Body of pancreas (tissue), 4 donors: ENCODE measurements at regions not wholly inside any gene's neighbourhood (a gene's known extent, or its start where the extent isn't known, plus 50 kb on each side); places are given as distances from the start of the nearest gene placed in this dataset.

Experiments used
- ATAC-seq: fragments of 150-250 bp; one replicate; pipeline ENCODE4 v1.9.1; 2016
- DNase-seq, 4 donors: peaks; one replicate each; pipeline ENCODE4 v3.0.0-alpha.2; 2019
- H3K27ac ChIP-seq, 4 donors: fragments of 200-600 bp; sonication (generic); 1 replicate in 3 of 4; 2 replicates in 1 of 4; pipeline versions ENCODE4 v1.5.1 to v1.6.1; 2016 to 2019; ENCODE audit warnings: mild to moderate bottlenecking in 1 of 4, mixed read lengths in 1 of 4, moderate library complexity in 1 of 4
- H3K27me3 ChIP-seq, 2 donors: fragments of 200-600 bp; sonication (generic); one replicate each; pipeline ENCODE4 v1.6.0; 2016; ENCODE audit warnings: mild to moderate bottlenecking in 1 of 2
- H3K36me3 ChIP-seq, 2 donors: fragments of 200-600 bp; sonication (generic); replicated peaks in 1 of 2; 2 replicates each; pipeline ENCODE4 v1.5.1; 2016; ENCODE audit warnings: low read depth in 2 of 2; ENCODE audit not compliant: insufficient read depth in 1 of 2
- H3K4me1 ChIP-seq: fragments of 200-600 bp; sonication (generic); one replicate; pipeline ENCODE4 v1.6.0; 2016
- H3K4me3 ChIP-seq, 2 donors: fragments of 200-600 bp; sonication (generic); 1 replicate in 1 of 2; 2 replicates in 1 of 2; pipeline ENCODE4 v1.5.1; 2016 to 2019
- H3K9me3 ChIP-seq, 3 donors: fragments of 200-600 bp; sonication (generic); 1 replicate in 2 of 3; 2 replicates in 1 of 3; pipeline ENCODE4 v1.5.1; 2016
- CTCF ChIP-seq, 7 experiments: fragments of 450-650 bp in 4 of 7; fragments of 200-600 bp in 3 of 7; sonication (generic) in 3 of 7; IDR thresholded peaks; one replicate each; pipeline ENCODE4 v1.5.1; 2016 to 2019; ENCODE audit warnings: antibody characterized with exemption in 7 of 7
- POLR2A ChIP-seq, 3 donors: fragments of 450-650 bp; IDR thresholded peaks; one replicate each; pipeline ENCODE4 v1.6.1; 2016; ENCODE audit warnings: antibody characterized with exemption in 3 of 3, mild to moderate bottlenecking in 2 of 3
- WGBS, 2 donors: methylation state at CpG; one replicate each; pipeline ENCODE4 v1.1.5; 2017; 5-methylcytosine and 5-hydroxymethylcytosine counted together
- intact Hi-C: fragments of 100-400 bp; cut with DNase I; formaldehyde crosslinking; loops from one replicate; pipeline ENCODE4 v1.15.1; 2023

DNA sequence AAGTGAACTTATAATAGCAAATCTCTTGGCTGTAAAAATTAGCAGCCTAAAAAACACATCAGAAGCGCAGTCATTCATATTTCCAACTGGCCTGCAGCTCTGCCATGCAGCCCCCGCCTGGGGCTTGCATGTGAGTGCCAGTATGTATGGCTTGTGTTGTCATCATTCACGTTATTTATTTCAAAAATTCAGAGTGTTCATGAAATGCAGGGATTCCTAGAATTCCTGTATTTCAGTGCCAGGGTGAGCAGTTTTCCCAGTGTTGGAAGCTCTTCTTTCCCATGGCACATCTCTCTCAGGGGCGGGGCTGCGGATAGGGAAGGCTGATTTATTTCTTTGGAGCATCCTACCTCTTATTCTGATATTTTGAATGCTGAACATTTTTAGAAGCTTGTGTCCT, 234.6 kb downstream of the FGF9 start:
- no peaks in the 10 kb centered on the region for H3K4me1 ChIP-seq
- H3K27ac ChIP-seq, result no peak overlapping the region
- H3K9me3 ChIP-seq, result no peaks in the 10 kb centered on the region
- H3K4me3 ChIP-seq, result no peak overlapping the region
- DNase-seq (no peak), ATAC-seq (no peak)
- WGBS, 2 donors, result 60 to 75% methylated on average over 5 of the region's 5 CpGs
- intact Hi-C loops, result no loop called here
- TF ChIP-seq CTCF (IDR thresholded peaks at IDR 0.05) (no peak), POLR2A (IDR thresholded peaks at IDR 0.05) (no peak)
- H3K27me3 ChIP-seq, result no peaks in the 10 kb centered on the region
- H3K36me3 ChIP-seq, result no peaks in the 10 kb centered on the region

- no peak for ATAC-seq
- intact Hi-C loops, result no loop called here
These were observed 238.5 kb downstream of the FGF9 start for GRCh38 chr13:21909331-21909730.

GRCh38 chr13:21910546-21910945, 239.7 kb downstream of the FGF9 start:
- DNase-seq (no peak), ATAC-seq (no peak)
- Histone ChIP-seq H3K4me1 (no peaks in the 10 kb centered on the region), H3K27me3 (no peaks in the 10 kb centered on the region), H3K9me3 (no peaks in the 10 kb centered on the region), H3K4me3 (no peak overlapping the region), H3K27ac (no peak overlapping the region), H3K36me3 (no peaks in the 10 kb centered on the region)
- 74 to 84% methylated on average over 6 of the region's 6 CpGs for WGBS, 2 donors
- intact Hi-C loops, result no loop called here
- TF ChIP-seq CTCF (IDR thresholded peaks at IDR 0.05) (no peak), POLR2A (IDR thresholded peaks at IDR 0.05) (no peak)

More at GRCh38 chr13:21909331-21909730, 238.5 kb downstream of the FGF9 start:
- Histone ChIP-seq H3K9me3 (no peaks in the 10 kb centered on the region), H3K27me3 (no peaks in the 10 kb centered on the region), H3K27ac (no peak overlapping the region), H3K4me3 (no peak overlapping the region), H3K4me1 (no peaks in the 10 kb centered on the region), H3K36me3 (no peaks in the 10 kb centered on the region)
- DNase-seq, result no peak
- TF ChIP-seq POLR2A (IDR thresholded peaks at IDR 0.05), result no peak
- no peak for TF ChIP-seq CTCF (IDR thresholded peaks at IDR 0.05)
- WGBS, 2 donors, result 56 to 62% methylated on average over 7 of the region's 7 CpGs

GRCh38 chr13:21911646-21912298, 240.9 kb downstream of the FGF9 start:
- no peaks in the 10 kb centered on the region for H3K36me3 ChIP-seq
- H3K9me3 ChIP-seq, result no peaks in the 10 kb centered on the region
- intact Hi-C loops, result no loop called here
- 65 to 73% methylated on average over 6 of the region's 6 CpGs for WGBS, 2 donors
- DNase-seq (no peak), ATAC-seq (no peak)
- no peak overlapping the region for H3K4me3 ChIP-seq
- no peaks in the 10 kb centered on the region for H3K27me3 ChIP-seq
- TF ChIP-seq CTCF (IDR thresholded peaks at IDR 0.05) (no peak), POLR2A (IDR thresholded peaks at IDR 0.05) (no peak)
- no peaks in the 10 kb centered on the region for H3K4me1 ChIP-seq
- no peak overlapping the region for H3K27ac ChIP-seq

GRCh38 chr13:21913010-21913409, 242.1 kb downstream of the FGF9 start:
- 66 to 69% methylated on average over 8 of the region's 8 CpGs for WGBS, 2 donors
- intact Hi-C loops, result no loop called here
- no peaks in the 10 kb centered on the region for H3K27me3 ChIP-seq
- no peak overlapping the region for H3K4me3 ChIP-seq
- no peak overlapping the region for H3K27ac ChIP-seq
- ATAC-seq (no peak), DNase-seq (no peak)
- no peaks in the 10 kb centered on the region for H3K9me3 ChIP-seq
- H3K36me3 ChIP-seq, result no peaks in the 10 kb centered on the region
- TF ChIP-seq POLR2A (IDR thresholded peaks at IDR 0.05), result no peak
- TF ChIP-seq CTCF (IDR thresholded peaks at IDR 0.05), result no peak
- no peaks in the 10 kb centered on the region for H3K4me1 ChIP-seq
